HG02763 (cell line): ENCODE measurements at regions not wholly inside any gene's neighbourhood (a gene's known extent, or its start where the extent isn't known, plus 50 kb on each side); places are given as distances from the start of the nearest gene placed in this dataset.
"Not testable (repeated sequence)": the region's sequence is repeated elsewhere in the genome, so short reads cannot be mapped to it uniquely, and the experiment has no call there.

Source experiments
- ATAC-seq: cut with Tn5 transposase; IDR thresholded peaks from one replicate; pipeline ENCODE4 v1.9.1; 2021; ENCODE audit warnings: mild to moderate bottlenecking, moderate library complexity; ENCODE audit not compliant: unreplicated experiment

DNA sequence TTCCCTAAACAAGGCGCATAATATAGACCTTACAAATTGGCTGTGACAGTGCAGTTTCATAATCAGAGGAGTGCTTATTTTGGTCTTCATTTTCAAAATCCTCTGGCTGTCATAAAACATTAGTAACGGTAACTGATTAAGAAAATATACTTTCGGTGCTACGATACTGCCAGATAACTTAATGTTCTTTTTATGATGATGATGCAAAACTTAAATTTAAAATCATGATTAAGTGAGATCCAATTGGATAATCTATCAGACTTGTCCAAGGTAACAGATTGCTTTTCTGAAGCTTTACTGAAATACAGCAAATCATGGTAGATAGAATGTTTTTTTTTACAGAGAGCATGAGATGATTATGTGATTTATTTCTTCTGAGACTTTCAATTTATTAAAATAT is 364.2 kb upstream of the CNTN3 start:
- no peak for ATAC-seq

GRCh38 chr3:74985028-74985904 is 370.8 kb upstream of the CNTN3 start:
- ATAC-seq: not testable (repeated sequence)

- no peak for ATAC-seq
Measured at GRCh38 chr3:74988095-74988494, 373.6 kb upstream of the CNTN3 start.

- ATAC-seq: no peak
Measured at GRCh38 chr3:74992898-74993297, 378.4 kb upstream of the CNTN3 start.

- ATAC-seq: no peak
Measured at GRCh38 chr3:75001330-75001729, 386.9 kb upstream of the CNTN3 start.

GRCh38 chr3:75012791-75013331 is 398.4 kb upstream of the CNTN3 start:
- no peak for ATAC-seq

DNA sequence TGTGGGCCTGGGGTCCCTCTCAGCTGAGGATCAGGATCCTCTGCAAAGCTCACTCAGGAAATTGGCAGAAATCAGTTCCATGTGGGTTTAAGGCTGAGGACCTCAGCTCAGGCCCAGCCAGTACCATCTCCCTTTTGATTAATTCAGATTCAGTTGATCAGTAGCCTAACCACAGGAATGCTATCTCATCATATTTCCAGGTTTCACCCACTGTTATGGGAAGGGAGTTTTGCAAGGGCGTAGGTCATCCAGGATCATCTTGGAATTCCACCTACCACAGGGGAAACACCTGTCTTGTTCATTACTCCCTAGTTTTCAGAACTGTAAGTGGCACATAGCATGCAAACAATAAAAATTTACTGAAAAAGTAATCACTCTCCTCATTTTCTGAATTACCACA is 399.5 kb upstream of the CNTN3 start:
- no peak for ATAC-seq

DNA sequence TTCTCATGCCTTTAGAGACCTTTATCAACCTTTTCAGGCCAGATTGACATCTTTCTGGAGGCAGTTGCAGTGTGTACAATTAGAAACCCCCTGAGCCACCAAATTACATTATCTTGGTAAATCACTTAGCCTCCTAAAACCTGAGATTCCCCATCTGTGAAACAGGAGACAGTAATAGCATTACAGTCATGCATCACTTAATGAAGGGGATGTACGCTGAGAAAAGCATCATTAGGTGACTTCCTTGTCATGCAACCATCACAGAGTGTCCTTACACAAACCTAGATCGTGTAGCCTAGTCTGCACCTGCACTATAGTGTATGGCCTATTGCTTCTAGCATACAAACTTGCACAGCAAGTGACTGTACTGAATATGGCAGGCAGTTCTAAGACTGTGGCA is 400.8 kb upstream of the CNTN3 start:
- ATAC-seq: no peak

DNA sequence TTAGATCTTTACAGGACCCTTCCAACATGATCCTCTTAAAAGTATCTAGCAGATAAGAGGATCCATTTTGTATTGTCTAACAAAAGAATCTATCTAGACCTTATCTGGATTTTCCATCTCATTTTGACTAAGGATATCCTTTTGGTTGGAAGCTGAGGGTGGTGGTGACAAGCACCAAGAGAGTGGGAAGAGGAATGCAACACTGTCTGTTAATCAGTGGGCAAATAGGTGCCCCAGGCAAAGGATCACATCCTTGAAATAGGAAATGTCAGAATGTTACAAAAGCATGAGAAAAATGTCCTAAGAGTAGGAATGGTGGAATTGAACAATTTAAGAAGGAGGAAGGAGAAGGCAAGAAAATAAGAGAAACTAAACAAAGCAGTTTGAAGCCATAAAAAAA is 420.7 kb upstream of the CNTN3 start:
- no peak for ATAC-seq

DNA sequence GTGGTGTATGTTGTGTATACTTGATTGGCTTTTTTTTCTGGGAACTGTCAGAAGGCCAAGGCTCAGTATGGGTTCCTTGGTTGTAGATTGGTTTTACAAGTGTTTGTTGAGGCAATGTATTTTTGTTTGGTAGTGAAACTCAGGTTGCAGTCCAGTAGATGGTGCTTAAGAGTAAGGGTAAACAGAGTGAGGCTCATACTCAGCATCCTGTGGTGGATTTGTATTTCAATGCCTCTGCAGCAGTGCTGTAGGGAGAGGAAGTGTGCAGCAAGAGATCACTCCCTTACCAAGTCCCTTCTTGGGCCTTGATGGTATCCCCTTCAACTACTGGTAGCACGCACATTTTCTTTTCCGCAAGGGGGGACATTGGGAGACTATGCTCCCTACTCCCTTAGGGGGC is 428.5 kb upstream of the CNTN3 start:
- no peak for ATAC-seq

GRCh38 chr3:75048650-75049049 is 434.2 kb upstream of the CNTN3 start:
- ATAC-seq: no peak

DNA sequence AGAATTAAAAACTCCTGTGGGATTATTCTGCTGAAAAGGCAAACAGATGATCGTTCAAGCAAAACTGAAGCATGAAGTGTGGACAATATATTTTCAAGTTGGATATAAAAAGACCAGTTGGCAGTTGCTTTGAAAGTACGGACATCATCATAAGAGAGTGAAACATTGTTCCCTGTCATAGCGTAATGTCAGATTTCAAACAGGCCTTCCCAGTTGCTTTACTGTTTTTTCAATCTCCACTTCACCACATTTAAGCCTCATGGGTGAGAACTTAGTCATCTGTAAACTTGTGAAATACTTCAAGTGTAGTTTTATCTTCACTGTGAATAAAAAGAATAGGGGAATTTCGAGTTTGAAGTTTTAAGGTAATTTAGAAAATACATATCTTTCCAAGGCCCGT is 435.1 kb upstream of the CNTN3 start:
- ATAC-seq: no peak

- no peak for ATAC-seq
Measured at GRCh38 chr3:75059120-75059519, 444.7 kb upstream of the CNTN3 start.

DNA sequence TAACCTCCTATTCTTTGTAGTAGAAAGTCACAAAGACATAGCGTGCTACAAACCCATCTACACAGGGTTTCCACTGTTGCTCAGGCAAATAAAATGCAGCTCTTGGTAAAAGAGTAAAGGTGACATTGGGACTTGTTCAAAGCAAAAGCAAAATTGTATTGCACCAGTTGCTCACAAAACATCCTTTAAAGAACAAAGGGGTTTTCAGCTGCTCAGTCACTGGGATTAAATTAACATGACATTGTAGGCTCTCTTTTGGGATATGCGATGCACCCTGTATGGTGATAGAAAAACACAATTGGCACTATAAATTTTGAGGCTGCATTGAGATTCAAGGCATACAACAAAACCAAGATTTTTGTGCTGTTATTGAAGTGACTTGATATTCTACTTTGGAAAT is 447.3 kb upstream of the CNTN3 start:
- no peak for ATAC-seq

DNA sequence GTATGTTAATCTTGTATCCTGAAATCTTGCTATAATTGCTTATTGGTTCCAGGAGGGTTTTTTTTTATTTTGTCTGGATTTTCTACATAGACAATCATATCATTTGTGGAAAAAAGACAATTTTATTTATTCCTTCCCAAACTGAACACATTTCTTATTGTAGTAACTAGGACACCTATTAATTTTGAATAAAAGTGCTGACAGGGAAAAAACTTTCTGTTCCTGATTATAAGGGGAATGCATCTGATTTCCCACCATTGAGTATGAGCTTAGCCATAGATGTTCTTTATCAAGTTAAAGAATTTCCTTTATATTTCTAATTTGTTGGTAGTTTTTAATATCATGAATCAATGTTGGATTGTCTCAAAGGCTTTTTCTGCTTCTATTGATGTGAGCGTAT is 460.7 kb upstream of the CNTN3 start:
- ATAC-seq: no peak

- no peak for ATAC-seq
Measured at GRCh38 chr3:75076481-75076880, 462.0 kb upstream of the CNTN3 start.

DNA sequence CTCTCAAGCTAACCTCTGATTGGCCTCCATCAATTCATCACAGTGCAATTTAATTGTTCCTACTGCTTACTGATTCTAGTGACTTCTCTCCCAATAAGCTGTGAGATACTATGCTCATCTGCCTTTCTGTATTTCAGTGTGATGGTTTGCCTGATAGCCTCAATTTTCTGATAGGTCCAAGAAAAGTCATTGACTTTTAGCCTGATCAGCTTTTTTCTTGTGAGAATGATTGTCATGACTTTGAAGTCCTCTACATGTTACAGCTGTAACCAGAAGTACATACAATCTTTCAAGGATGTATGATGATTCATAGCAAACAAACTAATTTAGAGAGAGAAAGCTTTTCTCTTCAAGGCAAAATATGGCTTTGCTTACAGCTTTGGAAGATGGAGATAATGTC is 463.8 kb upstream of the CNTN3 start:
- ATAC-seq: no peak

DNA sequence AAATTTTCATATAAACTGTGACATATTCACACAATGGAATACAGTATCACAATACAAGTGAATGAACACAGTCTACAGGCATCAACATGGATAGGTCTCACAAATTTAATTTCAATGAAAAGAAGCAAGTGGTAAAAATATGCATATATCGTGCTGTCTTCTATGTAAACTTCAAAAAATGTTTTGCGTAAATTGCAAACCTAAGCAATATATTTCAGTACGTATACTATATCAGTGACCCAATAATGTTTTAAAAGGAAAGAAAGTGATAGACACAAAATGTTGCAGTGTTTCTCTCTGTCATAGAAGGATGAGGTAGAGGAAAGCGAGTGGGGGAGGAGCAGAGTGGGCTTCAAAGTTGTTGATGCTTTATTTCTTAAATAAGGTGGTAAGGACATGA is 468.4 kb upstream of the CNTN3 start:
- no peak for ATAC-seq

DNA sequence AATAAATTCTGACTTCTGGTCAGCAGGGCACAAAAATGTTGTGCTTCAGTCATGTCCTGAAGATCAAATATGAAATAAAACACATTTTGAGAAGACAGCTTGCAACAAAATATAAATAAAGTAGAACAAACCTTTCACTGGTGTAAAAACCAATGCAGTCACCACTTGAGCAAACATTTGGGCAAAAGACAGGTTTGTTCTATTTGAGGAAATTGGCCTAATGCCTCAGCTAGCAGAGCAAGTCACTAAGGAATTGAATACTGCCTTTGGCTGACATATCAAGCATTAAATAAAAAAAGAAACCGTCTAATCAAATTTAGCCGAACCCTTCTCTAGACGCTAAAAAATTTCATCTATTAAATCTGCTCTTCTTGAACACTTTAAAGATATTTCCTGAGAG is 475.4 kb upstream of the CNTN3 start:
- ATAC-seq: no peak

GRCh38 chr3:75101329-75102147 is 487.1 kb upstream of the CNTN3 start:
- ATAC-seq: no peak

GRCh38 chr3:75110741-75111140 is 496.3 kb upstream of the CNTN3 start:
- no peak for ATAC-seq

DNA sequence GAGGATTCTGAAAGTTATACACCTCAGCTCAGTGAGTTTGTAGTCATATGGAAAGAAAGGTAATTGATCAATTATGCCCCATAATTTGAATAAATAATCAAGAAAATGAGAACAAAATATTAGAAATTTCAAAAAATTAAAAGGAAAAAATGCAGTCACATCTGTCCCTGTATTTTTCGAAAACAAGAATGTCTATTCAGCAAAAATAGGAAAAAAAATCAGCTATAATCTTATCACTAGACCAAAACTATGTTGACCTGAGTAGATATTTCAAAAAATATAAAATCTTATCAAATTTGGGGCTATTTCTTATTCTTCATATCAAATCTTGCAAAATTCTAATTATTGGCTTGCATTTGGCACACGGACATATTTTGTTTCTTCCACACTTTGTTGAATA is 501.2 kb upstream of the CNTN3 start:
- ATAC-seq: no peak
